Mucosa of rectum (tissue), 2 donors: ENCODE measurements at regions not wholly inside any gene's neighbourhood (a gene's known extent, or its start where the extent isn't known, plus 50 kb on each side); places are given as distances from the start of the nearest gene placed in this dataset.

Source experiments
- H3K27ac ChIP-seq, 2 donors: one replicate each; pipeline ENCODE4 v1.7.0; 2013; ENCODE audit warnings: inconsistent platforms in 2 of 2, low read depth in 2 of 2, low read length in 2 of 2
- H3K27me3 ChIP-seq, 2 donors: one replicate each; pipeline ENCODE4 v1.7.0; 2013; ENCODE audit warnings: low read length in 2 of 2; ENCODE audit not compliant: control insufficient read depth in 2 of 2, insufficient read depth in 2 of 2
- H3K36me3 ChIP-seq, 2 donors: one replicate each; pipeline ENCODE4 v1.7.0; 2013; ENCODE audit warnings: low read length in 2 of 2; ENCODE audit not compliant: control insufficient read depth in 2 of 2, insufficient read depth in 2 of 2
- H3K4me1 ChIP-seq, 2 donors: one replicate each; pipeline ENCODE4 v1.7.0; 2013; ENCODE audit warnings: low read length in 2 of 2, mild to moderate bottlenecking in 1 of 2; ENCODE audit not compliant: control insufficient read depth in 2 of 2, insufficient read depth in 2 of 2
- H3K4me3 ChIP-seq, 2 donors: one replicate each; pipeline ENCODE4 v1.7.0; 2013; ENCODE audit warnings: low read length in 2 of 2
- H3K9ac ChIP-seq, 2 donors: one replicate each; pipeline ENCODE4 v1.7.0; 2013; ENCODE audit warnings: low read length in 2 of 2, low read depth in 1 of 2, mild to moderate bottlenecking in 1 of 2
- H3K9me3 ChIP-seq, 2 donors: one replicate each; pipeline ENCODE4 v1.7.0; 2013; ENCODE audit warnings: low read length in 2 of 2; ENCODE audit not compliant: control insufficient read depth in 2 of 2
- donor health status: healthy.
- donor health status: Normal muscosa, but diverticular disease.

DNA sequence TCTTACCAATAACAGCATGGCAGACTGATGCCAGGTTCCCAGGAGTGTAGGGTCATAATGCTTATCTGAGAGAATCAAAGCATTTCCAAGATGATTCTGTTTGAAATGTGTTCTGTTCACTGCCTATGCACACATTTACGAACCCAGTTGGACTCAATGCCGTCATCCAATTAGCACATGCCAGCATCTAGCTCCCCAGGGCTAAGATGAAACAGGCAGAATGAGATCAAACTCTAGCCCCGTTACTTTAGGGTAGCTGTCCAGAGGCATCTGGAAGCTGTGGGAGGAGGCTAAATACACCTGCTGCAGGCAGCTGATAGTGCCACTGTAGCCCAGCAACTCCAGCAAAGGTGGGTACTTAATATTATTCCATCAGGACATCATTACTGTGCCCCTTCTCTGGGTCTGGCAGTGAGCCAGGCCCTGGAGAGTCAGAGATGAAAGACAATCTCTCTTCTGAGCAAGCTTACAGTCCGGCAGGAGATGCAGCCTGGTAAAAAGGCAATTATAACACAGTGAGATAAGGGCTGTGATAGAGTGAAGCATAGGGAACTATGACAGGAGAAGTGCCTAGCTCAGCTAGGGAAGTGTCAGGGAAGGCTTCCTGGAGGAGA, 156.4 kb upstream of the PPP2R3A start:
- Histone ChIP-seq H3K4me1 (no peaks in the 10 kb centered on the region), H3K9me3 (no peaks in the 10 kb centered on the region), H3K36me3 (no peaks in the 10 kb centered on the region), H3K27ac (no peak overlapping the region), H3K4me3 (no peak overlapping the region), H3K9ac (no peak overlapping the region), H3K27me3 (no peaks in the 10 kb centered on the region)

DNA sequence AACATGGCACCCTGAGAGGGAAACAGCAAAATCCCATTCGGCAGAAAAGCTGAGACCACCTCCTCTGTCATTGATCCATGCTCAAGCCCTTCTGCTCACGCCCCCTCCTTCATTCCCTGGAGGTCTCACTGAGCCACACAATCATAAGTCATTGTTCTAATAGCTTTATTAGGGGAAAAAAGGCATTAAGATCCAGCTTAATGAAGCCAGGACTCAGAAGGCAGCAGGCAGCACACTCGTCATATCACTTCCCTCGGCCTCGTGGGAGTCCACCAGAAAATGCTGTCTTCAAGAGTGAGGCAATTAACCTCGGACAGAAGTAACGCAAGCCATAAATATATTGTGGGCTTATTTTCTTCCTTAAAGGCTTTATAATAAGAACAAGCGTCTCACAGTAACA, 153.9 kb upstream of the PPP2R3A start:
- H3K9me3 ChIP-seq: no peaks in the 10 kb centered on the region
- H3K27me3 ChIP-seq: peaks cover 0 to 2% of the 10 kb centered on the region in 2 donors
- no peak overlapping the region for H3K27ac ChIP-seq
- no peaks in the 10 kb centered on the region for H3K4me1 ChIP-seq
- no peak overlapping the region for H3K9ac ChIP-seq
- H3K36me3 ChIP-seq: no peaks in the 10 kb centered on the region
- no peak overlapping the region for H3K4me3 ChIP-seq

DNA sequence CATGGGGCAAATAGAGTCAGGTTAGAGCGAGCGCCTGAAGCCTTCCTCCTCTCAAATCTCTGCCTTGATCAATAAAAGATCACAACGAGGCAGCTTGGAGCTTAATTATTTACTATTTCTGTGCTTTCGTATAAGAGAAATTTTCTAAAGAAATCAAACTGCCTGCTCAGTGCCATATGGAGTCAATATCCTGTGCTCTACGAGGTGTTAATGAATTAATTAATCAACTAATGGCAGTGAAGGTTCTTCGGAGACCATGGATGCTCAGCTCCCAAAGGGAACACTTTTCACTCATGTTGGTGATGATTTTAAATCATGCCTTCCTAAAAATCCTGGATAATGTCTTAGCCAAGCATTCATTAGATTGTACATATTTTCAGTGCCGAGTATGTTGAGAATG, 153.5 kb upstream of the PPP2R3A start:
- H3K27me3 ChIP-seq: peaks cover 0 to 5% of the 10 kb centered on the region in 2 donors
- H3K4me1 ChIP-seq: no peaks in the 10 kb centered on the region
- H3K4me3 ChIP-seq: no peak overlapping the region
- no peak overlapping the region for H3K9ac ChIP-seq
- no peaks in the 10 kb centered on the region for H3K9me3 ChIP-seq
- H3K27ac ChIP-seq: no peak overlapping the region
- no peaks in the 10 kb centered on the region for H3K36me3 ChIP-seq

DNA sequence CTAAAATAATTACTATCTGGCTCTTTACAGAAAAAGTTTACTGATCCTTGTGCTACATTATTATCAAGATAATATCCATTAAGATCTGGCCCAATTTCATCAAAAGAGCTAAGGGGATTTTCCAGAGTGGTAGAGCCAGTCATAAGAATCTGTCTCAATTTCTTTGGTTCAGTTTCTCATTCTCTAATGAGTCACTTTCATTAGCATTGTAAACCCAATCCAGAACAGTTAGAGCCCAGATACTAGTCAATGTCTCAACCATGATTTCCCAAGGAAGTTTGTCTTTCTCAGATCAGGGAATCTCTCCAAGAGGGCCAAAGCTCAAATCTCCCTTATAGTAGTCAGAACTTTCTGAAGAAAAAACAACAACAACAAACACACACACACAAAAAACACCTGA, 131.1 kb upstream of the PPP2R3A start:
- Histone ChIP-seq H3K36me3 (no peaks in the 10 kb centered on the region), H3K4me3 (no peak overlapping the region), H3K27ac (no peak overlapping the region), H3K9me3 (no peaks in the 10 kb centered on the region), H3K27me3 (no peaks in the 10 kb centered on the region), H3K4me1 (no peaks in the 10 kb centered on the region), H3K9ac (no peak overlapping the region)

DNA sequence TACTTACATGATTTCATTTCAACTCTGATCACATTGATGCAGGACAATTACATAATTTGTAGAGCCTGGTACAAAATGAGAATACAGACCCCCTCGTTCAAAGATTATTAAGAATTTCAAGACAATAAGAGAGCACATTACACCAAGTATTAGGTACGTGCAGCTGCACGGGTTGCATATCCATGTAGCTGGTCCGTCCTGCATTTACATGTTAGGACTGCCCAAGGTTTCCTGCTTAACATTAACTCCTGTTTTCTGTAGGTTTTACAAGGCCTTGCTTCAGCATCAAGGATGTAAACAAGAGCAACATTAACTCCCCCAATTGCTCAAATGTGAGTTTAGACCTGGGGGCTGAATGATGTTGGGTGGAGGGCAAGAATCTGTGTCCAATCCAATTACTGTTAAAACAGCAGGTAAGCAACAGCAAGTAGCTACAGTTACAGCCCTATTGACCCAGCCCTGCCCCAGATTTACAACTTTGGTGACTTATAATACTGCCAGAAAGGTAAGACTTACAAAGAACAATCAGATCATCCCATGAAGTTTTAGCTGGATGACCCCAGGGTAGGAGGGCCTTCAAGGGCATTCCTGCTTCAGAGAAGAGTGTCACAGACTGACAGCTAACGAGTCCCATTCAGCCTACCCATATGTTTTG, 127.4 kb upstream of the PPP2R3A start:
- Histone ChIP-seq H3K36me3 (no peaks in the 10 kb centered on the region), H3K27me3 (no peaks in the 10 kb centered on the region), H3K27ac (no peak overlapping the region), H3K9ac (no peak overlapping the region), H3K9me3 (no peaks in the 10 kb centered on the region), H3K4me1 (no peaks in the 10 kb centered on the region), H3K4me3 (no peak overlapping the region)

DNA sequence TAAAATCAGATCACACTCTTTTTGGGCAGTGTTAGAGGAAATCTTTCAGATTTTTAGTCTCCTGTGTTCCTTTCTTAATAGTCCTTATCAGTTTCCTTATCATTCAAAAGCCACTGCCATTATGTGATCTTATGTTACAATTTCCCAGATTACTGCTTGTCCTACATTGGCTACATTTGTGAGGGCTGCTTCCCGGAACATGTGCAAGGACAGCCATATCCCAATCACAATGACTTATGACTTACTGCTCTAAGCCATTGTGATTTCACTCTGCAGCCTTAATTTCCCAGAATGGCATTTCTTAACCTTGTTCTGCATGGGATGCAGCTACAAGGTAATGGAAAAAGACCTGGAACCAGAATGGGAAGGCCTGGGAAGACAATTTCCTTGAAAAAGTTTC, 125.1 kb upstream of the PPP2R3A start:
- H3K9me3 ChIP-seq: no peaks in the 10 kb centered on the region
- no peak overlapping the region for H3K27ac ChIP-seq
- no peaks in the 10 kb centered on the region for H3K4me1 ChIP-seq
- H3K36me3 ChIP-seq: no peaks in the 10 kb centered on the region
- no peaks in the 10 kb centered on the region for H3K27me3 ChIP-seq
- H3K4me3 ChIP-seq: no peak overlapping the region
- H3K9ac ChIP-seq: no peak overlapping the region

DNA sequence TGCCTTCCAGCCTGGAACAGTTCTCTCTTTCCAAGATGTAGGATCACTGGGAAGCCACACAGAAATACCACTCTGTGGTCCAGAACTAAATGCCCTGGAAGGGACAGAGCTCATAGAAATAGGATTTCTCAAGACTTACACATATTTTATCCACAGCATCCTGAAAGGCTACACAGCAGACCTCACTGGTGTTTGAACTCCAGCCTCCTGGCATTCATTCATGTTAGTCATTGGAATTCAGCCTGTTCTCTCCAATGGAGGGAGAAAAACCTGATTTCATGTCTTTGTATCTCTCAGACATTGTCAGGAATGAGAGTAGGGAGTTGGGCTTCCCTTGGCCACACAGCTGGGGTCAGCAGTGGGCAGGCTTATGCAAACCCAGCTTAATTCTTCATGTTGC, 121.1 kb upstream of the PPP2R3A start:
- H3K27me3 ChIP-seq: no peaks in the 10 kb centered on the region
- H3K4me3 ChIP-seq: no peak overlapping the region
- H3K9me3 ChIP-seq: peaks cover 0 to 2% of the 10 kb centered on the region in 2 donors
- no peak overlapping the region for H3K27ac ChIP-seq
- H3K4me1 ChIP-seq: no peaks in the 10 kb centered on the region
- no peak overlapping the region for H3K9ac ChIP-seq
- no peaks in the 10 kb centered on the region for H3K36me3 ChIP-seq

DNA sequence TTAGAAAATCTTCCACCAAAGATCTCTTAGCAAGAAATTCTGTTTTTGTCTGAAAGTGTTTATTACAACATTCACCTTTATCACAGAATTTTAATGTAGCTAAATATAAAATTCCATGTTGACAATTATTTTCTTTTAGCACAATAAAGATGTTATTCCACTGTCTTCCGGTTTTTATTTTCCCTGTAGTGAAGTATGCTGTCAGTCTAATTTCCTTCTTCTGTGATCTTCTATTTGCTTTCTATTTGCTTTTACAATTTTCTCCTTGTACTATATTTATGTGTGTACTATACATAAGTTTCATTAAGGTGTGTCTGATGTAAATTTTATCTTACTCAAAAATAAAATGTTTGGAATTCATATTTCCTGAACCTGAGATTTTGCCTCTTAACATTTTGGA, 117.5 kb upstream of the PPP2R3A start:
- H3K9ac ChIP-seq: no peak overlapping the region
- peaks cover 0 to 2% of the 10 kb centered on the region in 2 donors for H3K9me3 ChIP-seq
- no peak overlapping the region for H3K27ac ChIP-seq
- H3K4me3 ChIP-seq: no peak overlapping the region
- no peaks in the 10 kb centered on the region for H3K36me3 ChIP-seq
- no peaks in the 10 kb centered on the region for H3K4me1 ChIP-seq
- no peaks in the 10 kb centered on the region for H3K27me3 ChIP-seq

DNA sequence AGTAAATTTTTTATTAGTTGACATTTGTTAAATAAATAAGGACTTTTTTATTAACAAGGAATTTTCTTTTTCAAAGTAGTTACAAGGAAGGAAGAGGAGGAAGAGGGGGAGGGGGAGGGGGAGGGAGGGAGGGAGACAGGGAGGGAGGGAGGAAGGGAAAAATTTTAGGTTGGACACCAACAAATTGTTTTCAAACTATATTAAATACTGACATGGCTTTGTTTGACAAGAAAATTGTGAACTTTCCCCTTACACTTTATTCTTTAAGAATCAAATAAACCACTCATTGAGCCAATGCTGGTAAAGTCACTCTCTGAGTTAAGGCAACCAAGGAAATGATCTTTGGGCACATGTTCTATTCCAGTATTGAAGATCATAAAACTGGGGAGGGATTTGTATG, 115.7 kb upstream of the PPP2R3A start:
- H3K27ac ChIP-seq: no peak overlapping the region
- no peaks in the 10 kb centered on the region for H3K27me3 ChIP-seq
- no peaks in the 10 kb centered on the region for H3K4me1 ChIP-seq

DNA sequence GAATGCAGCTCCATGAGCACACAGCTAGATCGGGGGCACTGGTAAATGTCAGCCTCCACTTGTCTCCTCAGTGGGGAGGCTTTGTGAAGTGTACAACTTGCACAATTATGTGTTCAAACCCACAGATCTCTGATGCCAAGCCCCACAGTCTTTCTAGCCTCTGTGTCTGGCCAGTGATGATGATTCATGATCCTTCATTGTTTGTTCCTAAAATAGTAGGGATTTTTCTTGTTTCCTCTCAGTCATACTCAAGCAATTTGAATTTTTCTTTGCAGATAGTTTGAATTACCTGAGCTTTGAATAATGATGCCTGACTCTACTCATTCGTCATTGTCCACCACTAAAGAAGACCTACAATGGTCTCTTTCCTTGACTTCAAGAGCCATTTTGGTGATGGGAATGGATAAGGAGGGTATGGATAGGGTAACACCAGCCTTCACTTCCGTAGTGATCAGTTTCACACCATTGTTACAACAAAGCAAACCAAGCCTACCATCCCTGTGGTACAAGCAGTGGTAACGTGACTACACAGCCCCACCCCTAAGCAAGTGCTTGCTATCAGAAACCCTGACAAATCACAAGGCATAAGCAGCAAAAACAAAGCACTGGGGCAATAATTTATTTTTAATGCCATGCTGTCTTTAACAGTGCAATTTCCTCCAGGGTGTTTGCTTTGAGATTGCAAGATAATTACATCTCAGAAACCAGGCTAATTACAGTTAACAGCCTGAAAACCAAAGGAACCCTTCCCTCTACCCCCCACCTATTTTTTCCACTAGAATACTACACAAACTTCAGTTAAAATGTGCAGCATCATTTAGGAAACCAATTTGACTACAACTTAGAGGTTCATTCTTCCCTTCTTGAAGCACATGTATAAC, 114.1 kb upstream of the PPP2R3A start:
- Histone ChIP-seq H3K4me3 (no peak overlapping the region), H3K4me1 (no peaks in the 10 kb centered on the region), H3K9ac (no peak overlapping the region), H3K36me3 (no peaks in the 10 kb centered on the region), H3K27ac (no peak overlapping the region), H3K27me3 (no peaks in the 10 kb centered on the region), H3K9me3 (peaks cover 0 to 2% of the 10 kb centered on the region in 2 donors)

More for the DNA sequence above, 115.7 kb upstream of the PPP2R3A start:
- Histone ChIP-seq H3K36me3 (no peaks in the 10 kb centered on the region), H3K4me3 (no peak overlapping the region), H3K9ac (no peak overlapping the region), H3K9me3 (peaks cover 0 to 2% of the 10 kb centered on the region in 2 donors)
